ENCODE measurements at regions not wholly inside any gene's neighbourhood (a gene's known extent, or its start where the extent isn't known, plus 50 kb on each side); places are given as distances from the start of the nearest gene placed in this dataset.
"Not testable (repeated sequence)": the region's sequence is repeated elsewhere in the genome, so short reads cannot be mapped to it uniquely, and the experiment has no call there.

DNA sequence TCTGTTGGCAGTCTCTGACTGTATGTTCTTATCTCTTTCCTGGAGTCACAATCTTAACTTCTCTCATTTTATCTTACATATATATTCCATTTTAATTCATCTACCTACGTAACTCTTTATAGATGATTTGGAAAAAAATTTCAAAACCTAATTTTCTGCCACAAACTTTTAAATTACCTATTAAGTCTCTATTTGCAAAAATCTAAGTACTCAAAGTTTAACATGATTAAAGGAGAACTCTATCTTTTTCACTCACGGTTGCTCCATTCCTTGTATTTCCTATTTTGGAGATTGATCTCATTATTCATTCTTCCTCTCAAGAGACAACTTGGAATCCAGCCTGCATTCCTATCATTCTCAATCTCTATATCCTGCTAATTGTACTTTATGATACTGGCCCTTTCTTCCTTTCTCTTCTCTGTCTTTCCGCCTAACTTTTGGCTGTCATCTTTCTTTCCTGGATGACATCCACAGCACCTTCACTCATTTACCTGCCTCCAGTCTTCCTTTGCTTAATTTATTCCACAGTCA, 1071.1 kb upstream of the CITED2 start:
- H3K27me3 Mint-ChIP-seq = no peaks in the 10 kb centered on the region
- H3K9me3 Mint-ChIP-seq = no peaks in the 10 kb centered on the region
- no peaks in the 10 kb centered on the region for H3K4me1 Mint-ChIP-seq
- H3K27ac Mint-ChIP-seq = no peak overlapping the region
- H3K4me3 Mint-ChIP-seq = no peak overlapping the region
- H3K36me3 Mint-ChIP-seq = no peaks in the 10 kb centered on the region
- DNase-seq = no peak

DNA sequence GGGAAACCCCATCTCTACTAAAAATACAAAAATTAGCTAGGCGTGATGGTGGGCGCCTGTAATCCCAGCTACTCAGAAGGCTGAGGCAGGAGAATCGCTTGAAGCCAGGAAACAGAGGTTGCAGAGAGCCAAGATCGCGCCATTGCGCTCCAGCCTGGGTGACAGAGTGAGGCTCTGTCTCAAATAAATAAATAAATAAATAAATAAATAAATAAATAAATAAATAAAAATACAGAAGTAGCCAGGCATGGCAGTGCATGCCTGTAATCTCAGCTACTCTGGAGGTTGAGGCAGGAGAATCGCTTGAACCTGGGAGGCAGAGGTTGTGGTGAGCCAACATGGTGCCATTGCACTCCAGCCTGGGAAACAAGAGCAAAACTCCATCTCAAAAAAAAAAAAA, 1068.7 kb upstream of the CITED2 start:
- H3K4me3 Mint-ChIP-seq, H3K9me3 Mint-ChIP-seq, H3K27me3 Mint-ChIP-seq, H3K36me3 Mint-ChIP-seq, H3K27ac Mint-ChIP-seq, DNase-seq, H3K4me1 Mint-ChIP-seq: not testable (repeated sequence)

DNA sequence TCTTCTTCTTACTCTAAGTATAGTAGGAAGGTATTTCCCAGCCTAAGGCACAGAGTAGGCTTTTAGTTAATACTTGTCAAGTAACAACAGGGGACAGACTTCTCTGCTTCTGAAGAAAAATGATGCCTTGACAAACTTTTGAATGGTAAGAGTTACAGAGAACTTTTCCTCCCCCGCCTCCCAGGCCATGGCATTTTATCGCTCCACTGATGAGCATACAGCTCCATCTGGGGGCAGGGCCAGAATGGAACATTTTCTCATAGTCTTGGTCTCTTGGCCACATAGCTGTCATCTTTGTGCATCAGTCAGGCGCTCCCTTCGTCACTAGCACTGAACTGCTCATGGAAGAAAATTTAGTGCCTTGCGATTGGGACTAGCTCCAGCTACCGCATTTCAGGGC, 1066.8 kb upstream of the CITED2 start:
- Mint-ChIP-seq H3K4me3 (no peak overlapping the region), H3K36me3 (no peaks in the 10 kb centered on the region), H3K4me1 (no peaks in the 10 kb centered on the region), H3K27me3 (no peaks in the 10 kb centered on the region), H3K27ac (no peak overlapping the region), H3K9me3 (no peaks in the 10 kb centered on the region)
- DNase-seq = no peak

DNA sequence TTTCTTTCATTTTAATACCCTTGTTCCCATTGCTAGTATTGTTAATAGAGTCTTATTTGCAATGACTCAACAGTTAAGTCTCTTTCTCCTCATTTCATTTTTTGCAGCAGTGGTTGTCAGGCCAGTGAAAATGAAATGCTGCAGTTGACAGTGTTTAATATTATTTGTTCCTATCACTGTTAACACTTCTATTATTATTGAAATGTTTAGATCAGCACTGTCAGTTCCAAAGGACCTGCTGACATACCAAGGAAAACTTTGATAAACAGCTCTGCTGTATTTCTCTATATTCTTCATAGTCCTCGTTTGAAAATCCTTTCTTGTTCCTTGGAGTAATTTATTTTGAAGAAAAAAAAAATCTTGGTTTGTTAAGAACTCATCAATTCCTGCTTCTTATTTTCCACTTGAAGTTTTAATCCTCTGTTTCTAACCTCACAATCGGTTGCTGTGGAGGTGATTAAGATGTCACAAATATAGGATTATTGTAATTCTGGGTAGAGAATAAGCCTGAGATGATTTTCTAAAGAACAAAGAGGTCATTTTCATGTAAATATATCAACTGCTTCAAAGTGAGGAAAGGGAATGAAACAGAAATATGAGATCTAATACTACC, 1065.9 kb upstream of the CITED2 start:
- no peaks in the 10 kb centered on the region for H3K9me3 Mint-ChIP-seq
- no peak for DNase-seq
- no peak overlapping the region for H3K27ac Mint-ChIP-seq
- no peaks in the 10 kb centered on the region for H3K4me1 Mint-ChIP-seq
- H3K36me3 Mint-ChIP-seq = no peaks in the 10 kb centered on the region
- H3K27me3 Mint-ChIP-seq = no peaks in the 10 kb centered on the region
- no peak overlapping the region for H3K4me3 Mint-ChIP-seq

DNA sequence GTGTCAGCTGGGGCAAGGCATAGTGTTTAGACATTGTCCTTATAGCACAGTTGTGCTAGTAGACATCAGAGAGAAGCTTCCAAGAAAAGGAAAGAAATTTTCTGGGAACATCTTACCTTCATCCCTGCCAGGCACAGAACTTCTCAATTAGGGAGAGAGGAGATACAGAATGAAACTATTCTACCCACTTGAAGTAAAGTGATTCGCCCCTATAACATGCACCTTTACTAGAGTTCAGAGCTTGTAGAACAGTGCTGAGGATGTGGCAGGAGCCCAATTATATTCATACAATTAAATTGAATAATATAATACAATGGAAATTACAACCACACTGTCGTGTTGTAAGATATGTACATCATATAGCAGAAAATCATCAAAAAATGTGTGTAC, 1063.9 kb upstream of the CITED2 start:
- H3K4me1 Mint-ChIP-seq = no peaks in the 10 kb centered on the region
- H3K4me3 Mint-ChIP-seq = no peak overlapping the region
- H3K27ac Mint-ChIP-seq = no peak overlapping the region
- DNase-seq = no peak
- no peaks in the 10 kb centered on the region for H3K9me3 Mint-ChIP-seq
- H3K36me3 Mint-ChIP-seq = no peaks in the 10 kb centered on the region
- H3K27me3 Mint-ChIP-seq = no peaks in the 10 kb centered on the region

DNA sequence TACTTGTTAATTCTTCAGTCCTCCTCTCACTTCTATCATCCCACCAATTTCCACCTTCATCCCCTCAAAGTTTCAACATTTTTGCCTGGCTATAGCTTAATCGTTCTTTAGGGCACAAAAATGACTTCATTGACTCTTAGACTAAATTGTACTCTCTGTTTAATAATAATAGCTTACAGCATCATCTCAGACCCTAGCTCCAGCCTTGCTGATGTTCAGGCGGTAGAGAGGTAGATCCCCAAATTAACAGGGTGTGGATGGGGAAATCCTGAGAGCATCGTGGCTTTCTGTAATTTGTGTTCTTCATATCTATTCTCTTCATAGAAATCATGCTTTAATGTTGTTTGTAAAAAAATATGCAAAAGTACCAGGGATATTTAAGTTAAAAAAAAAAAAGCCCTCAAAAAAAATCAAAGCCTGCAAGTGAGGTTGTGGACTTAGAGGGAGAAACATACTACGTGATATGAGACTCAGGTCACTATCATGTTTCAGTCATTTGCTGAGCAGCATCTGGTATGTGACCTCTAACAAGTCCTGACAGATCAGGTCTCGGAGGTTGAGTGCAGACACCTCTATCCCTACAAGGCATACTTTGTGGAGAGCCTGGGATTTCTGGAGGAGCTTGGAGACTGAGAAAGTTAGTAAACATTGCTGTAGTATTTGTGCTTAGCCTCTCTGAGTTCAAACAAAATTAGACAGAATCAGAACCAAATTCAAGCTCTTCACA, 1063.3 kb upstream of the CITED2 start:
- Mint-ChIP-seq H3K27me3 (no peaks in the 10 kb centered on the region), H3K9me3 (no peaks in the 10 kb centered on the region)
- DNase-seq = no peak

DNA sequence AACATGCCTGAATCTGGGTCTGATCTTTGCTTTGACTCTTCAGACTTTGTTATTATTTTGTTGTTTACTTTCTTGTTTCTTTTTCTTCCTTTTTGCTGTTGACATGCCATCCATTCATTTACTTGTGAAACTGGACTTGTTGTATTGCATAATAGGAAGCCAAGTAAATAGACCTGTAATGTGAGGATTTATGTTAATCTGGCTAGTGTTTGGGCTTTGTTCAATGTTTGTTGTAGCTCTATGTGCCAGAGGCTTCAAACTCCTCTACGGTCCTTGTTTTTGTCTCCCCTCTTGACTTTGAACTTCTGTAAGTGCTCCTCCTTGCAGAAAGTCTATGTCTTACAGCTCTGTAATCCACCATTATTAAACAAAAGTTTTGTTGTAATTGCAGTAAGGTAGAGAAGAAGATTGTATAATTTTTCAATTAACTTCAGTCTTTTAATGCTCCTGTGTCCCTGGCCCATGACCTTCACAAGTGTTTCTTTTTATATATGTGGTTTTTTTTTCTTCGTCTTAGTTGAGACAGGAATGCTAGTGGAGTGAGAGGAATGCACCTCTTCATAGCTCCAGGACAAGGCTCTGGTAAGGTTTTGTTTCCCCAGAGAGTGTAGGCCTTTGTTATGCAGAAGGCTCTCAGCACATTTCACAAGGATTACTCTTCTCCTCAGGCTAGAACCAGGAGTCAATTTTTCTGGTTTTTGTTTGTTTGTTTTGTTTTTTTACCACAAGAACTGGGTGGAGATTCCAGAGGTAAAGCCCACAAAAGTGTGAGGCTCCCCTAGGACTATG, 1061.8 kb upstream of the CITED2 start:
- Mint-ChIP-seq H3K36me3 (no peaks in the 10 kb centered on the region), H3K4me1 (no peaks in the 10 kb centered on the region), H3K9me3 (no peaks in the 10 kb centered on the region), H3K27me3 (no peaks in the 10 kb centered on the region), H3K27ac (no peak overlapping the region), H3K4me3 (no peak overlapping the region)
- no peak for DNase-seq

More for the DNA sequence above, 1063.3 kb upstream of the CITED2 start:
- no peaks in the 10 kb centered on the region for H3K4me1 Mint-ChIP-seq
- no peak overlapping the region for H3K4me3 Mint-ChIP-seq
- no peaks in the 10 kb centered on the region for H3K36me3 Mint-ChIP-seq
- H3K27ac Mint-ChIP-seq = no peak overlapping the region

DNA sequence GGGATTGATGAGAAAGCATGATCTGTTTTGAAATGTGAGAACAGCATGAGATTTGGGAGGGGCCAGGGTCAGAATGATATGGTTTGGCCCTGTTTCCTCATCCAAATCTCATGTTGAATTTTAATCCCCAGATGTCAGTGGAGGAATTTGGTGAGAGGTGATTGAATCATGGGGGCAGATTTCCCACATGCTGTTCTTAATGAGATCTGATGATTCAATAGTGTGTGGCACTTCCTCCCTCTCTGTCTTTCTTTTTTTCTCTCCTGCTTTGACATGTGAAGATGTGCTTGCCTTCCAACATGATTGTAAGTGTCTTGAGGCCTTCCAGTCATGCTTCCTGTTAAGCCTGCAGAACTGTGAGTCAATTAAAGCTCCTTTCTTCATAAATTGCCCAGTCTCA, 1060.3 kb upstream of the CITED2 start:
- Mint-ChIP-seq H3K27me3 (no peaks in the 10 kb centered on the region), H3K27ac (no peak overlapping the region), H3K4me1 (no peaks in the 10 kb centered on the region), H3K36me3 (no peaks in the 10 kb centered on the region), H3K9me3 (no peaks in the 10 kb centered on the region), H3K4me3 (no peak overlapping the region)
- no peak for DNase-seq

DNA sequence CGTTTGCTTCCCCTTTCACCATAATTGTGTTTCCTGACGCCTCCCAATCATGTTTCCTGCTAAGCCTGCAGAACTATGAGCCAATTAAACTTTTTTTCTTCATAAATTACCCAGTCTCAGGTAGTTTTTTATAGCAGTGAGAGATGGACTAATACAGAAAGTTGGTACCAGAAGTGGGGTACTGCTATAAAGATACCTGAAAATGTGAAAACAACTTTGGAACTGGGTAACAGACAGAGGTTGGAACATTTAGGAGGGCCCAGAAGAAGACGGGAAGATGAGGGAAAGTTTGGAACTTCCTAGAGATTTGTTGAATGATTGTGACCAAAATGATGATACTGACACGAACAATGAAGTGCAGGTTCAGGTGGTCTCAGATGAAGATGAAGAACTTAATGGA, 1058.6 kb upstream of the CITED2 start:
- Mint-ChIP-seq H3K4me1 (no peaks in the 10 kb centered on the region), H3K4me3 (no peak overlapping the region), H3K27me3 (no peaks in the 10 kb centered on the region), H3K27ac (no peak overlapping the region), H3K36me3 (no peaks in the 10 kb centered on the region), H3K9me3 (no peaks in the 10 kb centered on the region)
- no peak for DNase-seq

DNA sequence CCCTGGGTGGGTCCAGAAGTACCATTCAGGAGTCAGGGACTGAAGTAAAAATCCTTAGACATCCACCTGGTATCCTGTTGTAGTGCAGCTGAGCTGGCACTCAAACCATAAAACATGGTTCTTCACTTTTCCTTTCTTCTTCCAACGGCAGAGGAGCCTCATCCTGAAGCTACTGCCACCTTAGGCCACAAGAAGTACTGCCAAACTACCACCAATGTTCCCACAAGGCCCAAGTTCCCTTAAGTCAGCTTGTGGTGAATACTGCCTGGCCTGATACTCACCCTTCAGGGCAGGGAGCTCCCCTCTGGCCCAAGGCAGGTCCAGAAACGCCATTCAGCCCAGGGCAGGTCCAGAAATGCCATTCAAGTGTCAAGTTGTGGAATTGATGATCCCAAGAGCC, 1053.4 kb upstream of the CITED2 start:
- Mint-ChIP-seq H3K27ac (no peak overlapping the region), H3K36me3 (no peaks in the 10 kb centered on the region)

DNA sequence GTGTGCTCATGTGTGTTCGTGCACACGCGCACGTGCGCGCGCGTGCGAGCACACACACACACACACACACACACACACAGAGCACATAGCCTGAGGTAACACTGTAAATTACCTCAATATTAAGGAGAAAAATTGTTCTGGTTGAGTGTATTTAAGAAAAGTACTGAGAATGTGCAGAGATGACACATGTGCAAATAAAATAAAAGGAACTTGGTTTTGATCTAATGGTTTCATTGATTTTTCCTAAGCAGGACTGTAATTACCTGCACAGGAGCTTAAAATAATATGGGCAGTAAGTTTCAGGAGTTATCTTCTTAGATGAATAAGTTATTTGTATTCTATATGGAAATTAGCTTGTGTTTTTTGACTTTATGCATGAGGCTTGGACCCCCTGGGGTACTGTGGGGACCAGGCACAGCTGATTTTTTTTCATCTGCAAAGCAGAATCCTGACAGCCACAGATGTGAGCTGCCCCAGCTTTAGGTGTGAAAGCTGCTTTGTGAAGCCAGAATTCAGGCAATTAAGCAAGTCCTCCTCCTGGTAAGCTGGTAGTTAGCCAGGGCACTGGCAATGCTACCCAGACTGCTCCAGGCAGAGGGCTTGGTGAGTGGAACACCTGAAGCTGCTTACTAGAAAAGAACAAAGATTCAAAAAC, 1040.6 kb upstream of the CITED2 start:
- Mint-ChIP-seq H3K4me3 (no peak overlapping the region), H3K4me1 (no peaks in the 10 kb centered on the region), H3K36me3 (no peaks in the 10 kb centered on the region), H3K27me3 (peaks cover 3% of the 10 kb centered on the region), H3K9me3 (peaks cover 8% of the 10 kb centered on the region), H3K27ac (no peak overlapping the region)
- no peak for DNase-seq

More for the DNA sequence above, 1053.4 kb upstream of the CITED2 start:
- Mint-ChIP-seq H3K4me1 (no peaks in the 10 kb centered on the region), H3K4me3 (no peak overlapping the region), H3K27me3 (no peaks in the 10 kb centered on the region), H3K9me3 (peaks cover 3% of the 10 kb centered on the region)
- DNase-seq = no peak

DNA sequence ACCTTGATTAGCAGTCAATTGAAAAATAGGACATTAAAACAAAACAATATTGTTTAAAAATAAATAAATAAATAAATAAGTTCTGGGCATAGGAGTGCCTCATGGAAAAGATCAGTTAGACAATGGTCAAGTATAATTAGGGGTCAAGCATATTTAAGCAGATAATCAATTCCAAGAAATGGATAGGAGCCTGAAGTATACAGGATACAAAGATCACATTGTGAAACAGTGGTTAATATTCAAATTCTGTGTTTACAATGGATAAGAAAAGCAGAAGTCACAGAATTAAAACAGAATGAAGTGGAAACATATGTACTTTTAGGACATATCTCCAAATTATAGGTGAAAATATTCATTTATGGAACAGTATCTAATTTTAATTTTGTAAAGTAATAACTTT, 1028.6 kb upstream of the CITED2 start:
- no peak for DNase-seq
- no peak overlapping the region for H3K27ac Mint-ChIP-seq
- H3K4me1 Mint-ChIP-seq = no peaks in the 10 kb centered on the region
- no peak overlapping the region for H3K4me3 Mint-ChIP-seq
- H3K27me3 Mint-ChIP-seq = peaks cover 5% of the 10 kb centered on the region
- peaks cover 3% of the 10 kb centered on the region for H3K9me3 Mint-ChIP-seq
- no peaks in the 10 kb centered on the region for H3K36me3 Mint-ChIP-seq

DNA sequence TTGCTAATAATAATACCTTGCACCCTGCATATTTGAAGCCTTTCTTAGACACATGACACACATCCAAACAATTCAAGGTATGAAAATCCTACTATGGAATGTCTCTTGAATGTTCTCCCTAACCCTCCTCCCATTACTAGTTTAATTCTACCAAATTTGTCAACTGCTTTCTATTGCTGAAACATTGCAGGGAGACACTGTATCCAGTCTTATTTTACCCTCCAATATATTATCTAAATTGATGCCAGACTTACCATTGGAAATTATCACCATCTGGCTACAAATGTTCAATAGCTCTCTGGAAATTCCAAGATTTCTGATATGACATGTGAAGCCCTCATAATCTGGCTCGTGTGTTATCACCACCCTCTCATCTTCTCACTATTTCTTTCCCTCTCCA, 1027.3 kb upstream of the CITED2 start:
- H3K9me3 Mint-ChIP-seq = peaks cover 3% of the 10 kb centered on the region
- no peak overlapping the region for H3K27ac Mint-ChIP-seq
- H3K4me3 Mint-ChIP-seq = no peak overlapping the region
- no peak for DNase-seq
- H3K36me3 Mint-ChIP-seq = no peaks in the 10 kb centered on the region
- H3K4me1 Mint-ChIP-seq = no peaks in the 10 kb centered on the region
- H3K27me3 Mint-ChIP-seq = peaks cover 5% of the 10 kb centered on the region

DNA sequence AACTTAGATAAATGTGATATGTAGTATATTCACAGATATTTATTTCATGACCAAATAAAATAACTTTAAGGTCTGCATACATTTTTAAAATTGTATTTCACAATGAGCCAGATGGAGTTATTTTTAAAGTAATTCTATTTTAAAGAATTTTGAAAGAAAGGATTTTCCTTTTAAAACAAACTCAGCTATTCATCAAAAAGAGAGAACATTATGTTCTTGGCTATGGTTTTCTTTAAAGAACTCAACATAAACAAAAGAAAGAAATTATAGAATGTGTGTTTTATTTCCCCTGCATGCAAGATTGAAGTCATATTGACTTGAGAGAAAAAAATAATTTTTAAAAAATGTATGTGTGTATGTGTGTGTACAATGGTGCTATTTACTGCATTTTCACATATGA, 1023.6 kb upstream of the CITED2 start:
- H3K4me3 Mint-ChIP-seq = no peak overlapping the region
- H3K4me1 Mint-ChIP-seq = no peaks in the 10 kb centered on the region

DNA sequence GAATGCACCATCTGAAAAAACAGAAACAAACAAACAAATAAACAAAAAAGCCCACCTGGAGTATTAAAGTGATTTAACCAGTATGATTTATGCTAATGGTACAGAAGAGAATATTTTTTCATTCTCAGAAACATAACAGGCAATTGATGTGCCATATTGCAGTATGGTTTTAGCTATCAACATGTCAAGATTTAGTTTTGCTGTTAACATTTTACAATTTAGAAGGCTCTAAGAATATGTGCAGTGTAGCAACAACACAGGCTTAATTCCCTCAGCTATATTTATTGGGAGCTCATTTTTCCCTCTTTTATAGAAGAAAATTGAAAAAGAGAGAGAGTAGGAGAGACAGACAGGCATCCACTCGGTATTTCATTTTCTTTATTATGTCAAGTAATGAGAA, 1022.7 kb upstream of the CITED2 start:
- no peak for DNase-seq
- Mint-ChIP-seq H3K27me3 (peaks cover 4% of the 10 kb centered on the region), H3K4me1 (no peaks in the 10 kb centered on the region), H3K4me3 (no peak overlapping the region), H3K9me3 (no peaks in the 10 kb centered on the region), H3K36me3 (no peaks in the 10 kb centered on the region), H3K27ac (no peak overlapping the region)

More for the DNA sequence above, 1023.6 kb upstream of the CITED2 start:
- H3K9me3 Mint-ChIP-seq = no peaks in the 10 kb centered on the region
- peaks cover 5% of the 10 kb centered on the region for H3K27me3 Mint-ChIP-seq
- no peak for DNase-seq
- H3K36me3 Mint-ChIP-seq = no peaks in the 10 kb centered on the region
- no peak overlapping the region for H3K27ac Mint-ChIP-seq
